Stimulated activated CD8-positive, alpha-beta memory T cell treated with anti-CD3 and anti-CD28 coated beads, Interleukin-4, amount 100 ng/mL, for 4 hours (primary cell): ENCODE measurements at regions not wholly inside any gene's neighbourhood (a gene's known extent, or its start where the extent isn't known, plus 50 kb on each side); places are given as distances from the start of the nearest gene placed in this dataset.

Experiments used
- DNase-seq, 2 donors: peaks; one replicate each; pipeline ENCODE4 v3.0.0-alpha.2; 2020; ENCODE audit warnings: low read depth in 2 of 2, low spot score in 1 of 2

DNA sequence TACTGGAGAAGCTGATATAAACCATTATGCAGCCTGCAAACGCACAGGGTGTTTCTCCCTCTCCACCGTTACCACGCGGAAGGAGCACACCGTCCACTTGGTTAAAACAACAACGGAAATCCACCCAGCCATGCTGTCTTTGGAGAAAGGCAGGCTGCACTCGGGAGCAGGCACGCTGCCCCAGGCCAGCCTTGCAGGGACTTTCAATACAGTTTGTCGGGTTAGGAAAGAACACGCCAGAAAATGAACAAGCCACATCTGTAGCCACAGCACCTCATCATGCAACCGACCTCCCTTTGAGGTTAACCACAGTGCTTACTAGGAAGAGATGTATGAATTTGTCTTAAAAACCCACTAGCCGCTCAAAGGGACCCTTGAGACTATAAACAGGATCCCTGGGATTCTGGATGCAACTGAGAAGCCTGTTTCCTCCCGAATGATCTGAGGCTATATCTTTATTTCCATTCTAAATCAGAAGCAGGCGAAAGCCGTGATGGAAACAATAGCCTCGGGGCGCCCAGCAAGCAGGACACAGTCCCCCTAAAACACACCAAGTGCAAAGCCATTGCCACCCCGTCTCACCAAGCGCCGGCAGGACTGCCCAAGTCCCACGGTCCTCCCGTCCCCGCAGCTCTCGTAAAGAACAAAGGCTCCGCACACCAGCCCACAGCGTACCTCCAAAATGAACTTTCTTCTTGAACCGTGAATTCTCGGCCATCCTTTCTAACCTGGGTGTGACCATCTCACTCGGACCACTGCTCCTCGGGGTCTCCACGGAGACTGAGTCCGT is 318.9 kb downstream of the CTTN start:
- no peak for DNase-seq

- DNase-seq = no peak
Measured at GRCh38 chr11:70717936-70718595, 319.7 kb downstream of the CTTN start.

GRCh38 chr11:70719516-70719915 is 321.2 kb downstream of the CTTN start:
- no peak for DNase-seq

DNA sequence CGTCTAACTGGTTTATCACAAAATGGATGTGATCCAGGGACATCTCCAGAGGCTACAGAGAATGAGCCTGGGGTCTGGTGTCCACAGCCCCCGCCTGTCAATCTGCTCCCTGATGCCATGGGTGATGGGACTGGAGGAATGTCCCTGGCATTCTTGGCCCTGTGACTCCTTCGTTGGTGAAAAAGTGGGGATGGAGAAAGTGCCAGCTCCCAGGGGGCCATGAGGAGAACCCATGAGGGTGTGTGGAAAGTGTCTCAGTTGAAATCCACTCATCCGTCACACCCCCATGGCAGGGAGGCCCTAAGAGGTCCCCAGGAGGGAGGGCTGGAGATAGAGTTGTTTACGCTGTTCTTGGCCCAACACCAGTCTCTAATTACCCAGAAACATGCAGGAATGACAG is 322.0 kb downstream of the CTTN start:
- DNase-seq = no peak

DNA sequence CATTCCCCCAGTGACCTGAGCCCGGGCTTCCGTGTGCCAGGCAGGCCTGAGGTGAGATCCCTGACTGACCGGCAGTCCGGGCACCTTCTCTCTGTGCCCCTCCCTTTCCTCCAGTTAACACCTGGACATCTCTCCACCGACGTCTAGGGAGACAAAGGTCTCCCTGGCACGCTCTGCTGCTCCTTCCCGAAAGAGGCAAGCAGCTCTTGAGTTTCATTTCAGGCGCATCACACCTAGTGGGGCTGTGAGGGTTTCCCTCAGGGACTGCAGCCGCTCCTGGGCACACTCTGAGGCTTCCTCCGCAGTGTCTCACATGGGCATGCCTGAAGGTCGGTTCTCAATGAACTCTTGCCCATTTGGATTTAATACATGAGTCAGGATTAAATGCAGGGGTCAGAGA is 322.7 kb downstream of the CTTN start:
- DNase-seq = no peak

GRCh38 chr11:70725278-70725677 is 326.9 kb downstream of the CTTN start:
- no peak for DNase-seq

GRCh38 chr11:70725739-70726138 is 327.4 kb downstream of the CTTN start:
- no peak for DNase-seq

GRCh38 chr11:70727021-70727420 is 328.7 kb downstream of the CTTN start:
- no peak for DNase-seq

GRCh38 chr11:70727899-70728620 is 329.7 kb downstream of the CTTN start:
- DNase-seq = no peak

- no peak for DNase-seq
Measured at GRCh38 chr11:70729949-70730348, 331.6 kb downstream of the CTTN start.

DNA sequence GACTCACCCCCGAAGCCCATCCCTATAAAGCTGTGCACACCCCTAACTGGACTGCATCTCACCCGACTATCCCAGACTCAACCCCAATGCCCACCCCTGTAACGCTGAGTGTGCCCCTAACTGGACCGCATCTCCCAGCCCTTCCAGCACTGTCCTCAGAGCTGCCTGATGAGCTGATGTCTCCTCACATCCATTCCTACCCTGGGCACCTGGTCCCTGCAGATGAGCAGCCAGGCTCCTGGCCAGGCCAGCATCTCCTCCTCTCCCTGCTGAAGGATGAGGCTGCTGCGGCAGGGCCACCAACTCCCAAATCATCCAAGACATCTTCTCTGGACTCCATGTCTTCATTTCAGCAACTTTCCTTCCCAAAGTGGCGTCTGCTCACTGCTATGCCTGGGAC is 332.1 kb downstream of the CTTN start:
- no peak for DNase-seq

DNA sequence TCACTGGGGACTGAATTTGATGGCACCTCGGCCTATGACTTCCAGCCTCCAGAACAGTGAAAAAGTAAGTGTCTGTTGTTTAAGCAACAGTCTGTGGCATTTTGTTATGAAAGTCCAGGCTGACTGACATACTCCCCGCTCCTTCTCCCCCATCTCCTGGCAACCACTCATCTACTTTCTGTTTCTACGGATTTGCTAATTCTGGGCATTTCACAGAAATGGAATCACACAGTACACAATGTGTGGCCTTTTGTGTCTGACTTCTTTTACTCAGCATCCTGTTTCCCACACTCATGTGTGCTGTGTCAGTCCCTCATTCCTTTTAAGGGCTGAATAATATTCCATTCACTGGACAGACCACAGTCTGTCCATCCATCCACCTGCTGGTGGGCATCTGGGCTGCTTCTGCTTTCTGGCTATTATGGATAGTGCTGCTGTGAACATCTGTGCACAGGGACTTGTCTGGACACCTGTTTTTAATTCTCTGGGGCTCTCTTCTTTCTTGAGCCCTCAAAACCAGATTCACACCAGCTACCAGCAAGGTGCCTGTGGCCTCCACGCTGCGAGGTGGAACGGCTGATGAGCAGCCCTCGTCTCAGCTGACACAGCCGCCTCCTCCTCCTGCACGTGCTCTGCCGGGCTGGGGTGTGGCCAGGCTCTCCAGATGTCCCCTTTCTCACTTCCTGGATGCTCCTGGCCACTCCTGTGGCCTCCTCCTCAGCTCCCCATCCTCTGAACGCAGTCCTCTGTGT is 333.1 kb downstream of the CTTN start:
- DNase-seq = no peak

DNA sequence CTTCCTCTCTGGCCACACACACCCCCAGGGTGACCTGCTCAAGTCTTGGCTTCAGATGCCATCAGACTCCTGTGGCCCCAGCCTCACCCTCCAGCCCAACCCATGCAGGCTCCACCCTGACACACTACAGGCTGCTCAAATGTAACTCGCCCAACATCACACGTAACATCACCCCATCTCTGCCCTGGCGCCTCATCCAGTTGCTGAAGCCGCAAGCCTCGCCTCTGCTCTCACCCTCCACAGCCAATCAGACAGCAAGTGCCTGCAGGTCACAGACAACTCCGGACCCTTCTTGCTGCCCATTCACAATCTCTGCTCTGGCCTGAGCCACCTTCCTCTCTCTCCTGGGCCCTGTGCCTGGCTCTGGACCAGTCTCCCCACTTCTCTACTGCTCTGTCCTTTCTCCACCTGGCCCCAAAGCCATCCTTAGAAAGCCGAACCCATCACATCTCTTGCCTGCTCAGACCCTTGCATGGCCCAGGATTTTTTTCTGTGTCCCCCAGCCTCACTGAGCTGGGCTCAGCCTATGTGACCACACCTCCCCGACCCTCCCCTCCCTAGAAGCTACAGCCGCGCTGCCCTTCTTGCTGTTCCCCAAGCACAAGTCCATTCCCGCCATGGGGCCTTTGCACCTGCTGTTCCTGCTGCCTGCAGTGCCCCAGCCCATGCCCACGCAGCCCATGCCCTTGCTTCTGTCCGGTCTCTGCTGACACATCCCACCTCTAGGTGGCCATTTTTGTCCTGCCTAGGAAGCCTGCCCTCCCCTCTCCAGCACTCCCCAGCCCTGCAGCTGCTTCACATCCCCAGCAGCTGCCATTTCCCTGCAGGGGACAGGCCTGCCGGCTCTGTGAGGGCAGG is 333.9 kb downstream of the CTTN start:
- DNase-seq = no peak

- no peak for DNase-seq
Measured at GRCh38 chr11:70732881-70733196, 334.5 kb downstream of the CTTN start.

GRCh38 chr11:70733327-70734325 is 335.3 kb downstream of the CTTN start:
- DNase-seq = no peak

GRCh38 chr11:70734379-70734778 is 336.1 kb downstream of the CTTN start:
- DNase-seq = no peak

- DNase-seq = no peak
Measured at GRCh38 chr11:70734911-70735310, 336.6 kb downstream of the CTTN start.

GRCh38 chr11:70735976-70736375 is 337.6 kb downstream of the CTTN start:
- no peak for DNase-seq

DNA sequence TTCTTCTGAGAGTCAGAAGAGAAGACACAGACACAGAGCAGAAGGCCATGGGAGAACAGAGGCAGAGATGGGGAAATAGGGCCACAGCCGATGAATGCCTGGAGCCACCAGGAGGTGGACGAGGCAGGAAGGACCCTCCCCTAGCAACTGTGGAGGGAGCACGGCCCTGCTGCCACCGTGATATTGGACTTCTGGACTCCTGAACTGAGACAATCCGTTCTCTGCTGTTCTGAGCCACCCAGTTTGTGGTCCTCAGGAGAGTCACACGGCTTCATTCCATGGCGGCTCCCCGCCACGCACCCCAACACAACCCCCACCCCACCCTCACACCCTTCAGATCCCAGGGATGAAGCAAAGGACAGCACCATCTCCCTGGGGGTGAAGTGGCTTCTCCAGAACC is 338.1 kb downstream of the CTTN start:
- DNase-seq = no peak
